ENCODE measurements at regions not wholly inside any gene's neighbourhood (a gene's known extent, or its start where the extent isn't known, plus 50 kb on each side); places are given as distances from the start of the nearest gene placed in this dataset.

DNA sequence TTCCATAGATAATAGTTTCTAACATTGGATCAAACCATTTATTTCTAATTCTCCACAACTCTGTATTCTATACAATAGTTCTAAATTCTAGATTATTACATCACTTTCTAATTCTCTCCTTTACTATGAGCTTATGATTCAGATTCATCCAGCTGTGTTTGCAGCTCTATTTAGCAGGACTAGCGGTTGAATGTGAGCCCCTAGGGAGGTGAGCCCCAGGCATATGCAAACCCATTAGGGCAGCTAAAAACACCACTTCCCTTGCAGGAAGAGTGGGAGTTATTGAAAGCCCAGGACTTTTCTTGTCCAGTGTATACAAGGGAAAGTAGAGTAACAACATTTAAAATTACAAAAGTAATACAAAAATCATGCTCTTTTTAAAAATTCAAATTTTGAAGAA, 56.9 kb downstream of the KRTAP19-8 start:
- TF ChIP-seq POLR2AphosphoS5 (IDR thresholded peaks at IDR 0.05; ENCODE audit: low read depth, low read length), result no peak
- TF ChIP-seq, protein P1, sequence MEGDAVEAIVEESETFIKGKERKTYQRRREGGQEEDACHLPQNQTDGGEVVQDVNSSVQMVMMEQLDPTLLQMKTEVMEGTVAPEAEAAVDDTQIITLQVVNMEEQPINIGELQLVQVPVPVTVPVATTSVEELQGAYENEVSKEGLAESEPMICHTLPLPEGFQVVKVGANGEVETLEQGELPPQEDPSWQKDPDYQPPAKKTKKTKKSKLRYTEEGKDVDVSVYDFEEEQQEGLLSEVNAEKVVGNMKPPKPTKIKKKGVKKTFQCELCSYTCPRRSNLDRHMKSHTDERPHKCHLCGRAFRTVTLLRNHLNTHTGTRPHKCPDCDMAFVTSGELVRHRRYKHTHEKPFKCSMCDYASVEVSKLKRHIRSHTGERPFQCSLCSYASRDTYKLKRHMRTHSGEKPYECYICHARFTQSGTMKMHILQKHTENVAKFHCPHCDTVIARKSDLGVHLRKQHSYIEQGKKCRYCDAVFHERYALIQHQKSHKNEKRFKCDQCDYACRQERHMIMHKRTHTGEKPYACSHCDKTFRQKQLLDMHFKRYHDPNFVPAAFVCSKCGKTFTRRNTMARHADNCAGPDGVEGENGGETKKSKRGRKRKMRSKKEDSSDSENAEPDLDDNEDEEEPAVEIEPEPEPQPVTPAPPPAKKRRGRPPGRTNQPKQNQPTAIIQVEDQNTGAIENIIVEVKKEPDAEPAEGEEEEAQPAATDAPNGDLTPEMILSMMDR (IDR thresholded peaks at IDR 0.05 in 2 of 3, conservative IDR thresholded peaks at IDR 0.05 in 1 of 3; ENCODE audit: borderline replicate concordance in 1 of 3, insufficient read depth in 1 of 3, low read depth in 2 of 3, low read length in 2 of 3), result no peak
- no peak for TF ChIP-seq ZNF274 (IDR thresholded peaks at IDR 0.05; ENCODE audit: low read depth, low read length)
- no peak for TF ChIP-seq EZH2 (IDR thresholded peaks at IDR 0.05)
- TF ChIP-seq EZH2phosphoT487 (IDR thresholded peaks at IDR 0.05; ENCODE audit: borderline replicate concordance), result no peak

Data from HCT116 (cell line).